ENCODE measurements at regions not wholly inside any gene's neighbourhood (a gene's known extent, or its start where the extent isn't known, plus 50 kb on each side); places are given as distances from the start of the nearest gene placed in this dataset.
A peak's percentile ranks its signal among the peaks of the same experiment; 100 is the strongest.

- no peak for DNase-seq
Observed at GRCh38 chr7:47145186-47145725, 436.7 kb downstream of the TNS3 start.

- peak; percentile 72 for DNase-seq
Observed at GRCh38 chr7:47143339-47143738, 438.6 kb downstream of the TNS3 start.

GRCh38 chr7:47142867-47143175 lies 439.1 kb downstream of the TNS3 start:
- DNase-seq = no peak

- DNase-seq = no peak
Observed at GRCh38 chr7:47142169-47142866, 439.6 kb downstream of the TNS3 start.

- DNase-seq = no peak
Observed at GRCh38 chr7:47132471-47132870, 449.4 kb downstream of the TNS3 start.

GRCh38 chr7:47128700-47129099 lies 453.2 kb downstream of the TNS3 start:
- no peak for DNase-seq

GRCh38 chr7:47125529-47125928 lies 456.4 kb downstream of the TNS3 start:
- DNase-seq = no peak

- no peak for DNase-seq
Observed at GRCh38 chr7:47119261-47119865, 462.5 kb downstream of the TNS3 start.

- no peak for DNase-seq
Observed at GRCh38 chr7:47104206-47104549, 477.7 kb downstream of the TNS3 start.

- DNase-seq = no peak
Observed at GRCh38 chr7:47103498-47104205, 478.3 kb downstream of the TNS3 start.

- no peak for DNase-seq
Observed at GRCh38 chr7:47102331-47102841, 479.5 kb downstream of the TNS3 start.

- DNase-seq = peak; percentile 70
Observed at GRCh38 chr7:47100817-47101435, 481.0 kb downstream of the TNS3 start.

- DNase-seq = no peak
Observed at GRCh38 chr7:47100148-47100816, 481.6 kb downstream of the TNS3 start.

- DNase-seq = no peak
Observed at GRCh38 chr7:47097431-47097830, 484.5 kb downstream of the TNS3 start.

- no peak for DNase-seq
Observed at GRCh38 chr7:47095946-47096345, 486.0 kb downstream of the TNS3 start.

- no peak for DNase-seq
Observed at GRCh38 chr7:47094462-47094861, 487.4 kb downstream of the TNS3 start.

- DNase-seq = peak; percentile 48
Observed at GRCh38 chr7:47093320-47094234, 488.3 kb downstream of the TNS3 start.

GRCh38 chr7:47092336-47092735 lies 489.6 kb downstream of the TNS3 start:
- DNase-seq = peak; percentile 42

GRCh38 chr7:47091141-47091540 lies 490.8 kb downstream of the TNS3 start:
- DNase-seq = peak; percentile 74

GRCh38 chr7:47089461-47089860 lies 492.4 kb downstream of the TNS3 start:
- no peak for DNase-seq

GRCh38 chr7:47089068-47089417 lies 492.9 kb downstream of the TNS3 start:
- no peak for DNase-seq
